ENCODE measurements at regions not wholly inside any gene's neighbourhood (a gene's known extent, or its start where the extent isn't known, plus 50 kb on each side); places are given as distances from the start of the nearest gene placed in this dataset.

- TF ChIP-seq CTCF (IDR thresholded peaks at IDR 0.05; ENCODE audit: insufficient read depth, low read length), result no peak
- no peak for TF ChIP-seq POLR2AphosphoS5 (IDR thresholded peaks at IDR 0.05; ENCODE audit: low read depth)
Measured at GRCh38 chr20:61138566-61138965, 113.5 kb upstream of the CDH4 start.

Measured in HL-60 (cell line).